ENCODE measurements at regions not wholly inside any gene's neighbourhood (a gene's known extent, or its start where the extent isn't known, plus 50 kb on each side); places are given as distances from the start of the nearest gene placed in this dataset.
"Not testable (repeated sequence)": the region's sequence is repeated elsewhere in the genome, so short reads cannot be mapped to it uniquely, and the experiment has no call there.

- DNase-seq (ENCODE audit: low spot score) = peak; percentile 27
These were observed 51.9 kb upstream of the ALX4 start for GRCh38 chr11:44361813-44362212.

- no peak for DNase-seq (ENCODE audit: low spot score)
These were observed 53.2 kb upstream of the ALX4 start for GRCh38 chr11:44363116-44363515.

GRCh38 chr11:44364596-44364995 lies 54.7 kb upstream of the ALX4 start:
- no peak for DNase-seq (ENCODE audit: low spot score)

DNA sequence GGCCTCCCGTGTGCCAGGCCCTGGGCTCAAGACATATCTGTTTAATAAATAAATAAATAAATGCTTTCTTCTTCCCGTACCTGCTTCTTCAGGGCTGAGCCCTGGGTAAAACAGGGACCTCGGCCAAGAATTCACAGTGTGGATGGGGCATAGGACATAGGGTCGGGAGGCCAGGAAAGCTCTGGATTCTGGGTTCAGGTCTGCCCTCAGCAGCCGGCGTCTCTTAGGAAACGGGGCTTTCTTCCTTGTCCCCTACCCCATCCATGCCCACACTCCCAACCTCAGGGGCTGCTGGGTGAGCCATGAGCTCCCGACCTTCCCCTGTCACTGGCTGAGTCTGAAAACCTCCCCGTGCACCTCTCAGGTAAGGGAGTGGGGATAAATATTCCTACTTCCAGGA lies 55.7 kb upstream of the ALX4 start:
- no peak for DNase-seq (ENCODE audit: low spot score)

GRCh38 chr11:44366026-44366425 lies 56.1 kb upstream of the ALX4 start:
- DNase-seq (ENCODE audit: low spot score) = no peak

DNA sequence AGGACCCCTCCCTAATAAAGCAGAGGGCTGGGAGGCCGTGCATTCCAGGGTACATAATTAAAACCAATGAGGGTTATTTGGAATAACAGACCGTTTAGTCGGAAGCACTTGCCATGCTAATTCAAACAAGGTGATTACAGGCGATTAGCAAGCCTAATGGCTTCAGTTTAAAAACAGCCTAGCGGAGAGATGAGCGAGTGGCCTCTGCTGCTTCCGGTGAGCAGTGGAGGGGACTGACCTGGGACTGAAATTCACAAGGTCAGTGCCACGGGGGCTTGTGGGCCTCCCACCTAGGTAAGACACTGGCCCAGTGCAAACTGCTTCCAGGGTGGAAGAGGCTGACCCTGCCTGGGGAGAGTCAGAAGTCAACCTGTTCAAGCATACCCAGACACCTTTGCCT lies 56.8 kb upstream of the ALX4 start:
- no peak for DNase-seq (ENCODE audit: low spot score)

GRCh38 chr11:44367452-44367851 lies 57.5 kb upstream of the ALX4 start:
- no peak for DNase-seq (ENCODE audit: low spot score)

- no peak for DNase-seq (ENCODE audit: low spot score)
These were observed 58.9 kb upstream of the ALX4 start for GRCh38 chr11:44368886-44369285.

GRCh38 chr11:44371042-44371441 lies 61.1 kb upstream of the ALX4 start:
- DNase-seq (ENCODE audit: low spot score) = not testable (repeated sequence)

DNA sequence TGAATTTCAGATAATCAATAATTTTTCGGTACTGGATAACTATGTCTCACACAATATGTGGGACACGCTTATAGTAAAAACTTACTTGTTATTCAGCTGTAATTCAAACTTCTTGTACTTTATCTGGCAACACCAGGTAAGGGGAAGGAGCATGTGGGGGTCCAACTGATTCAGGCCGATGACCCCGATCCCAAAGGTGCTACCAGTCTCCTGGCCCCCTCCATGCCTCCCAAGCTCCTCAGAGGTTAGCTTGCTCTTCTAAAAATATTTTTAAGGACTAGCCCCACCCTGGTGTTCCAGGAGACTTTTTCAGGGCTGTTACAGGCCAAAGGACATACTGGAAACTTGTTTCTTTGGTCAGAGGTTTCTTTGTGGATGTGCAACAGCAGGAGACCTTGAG lies 61.8 kb upstream of the ALX4 start:
- DNase-seq (ENCODE audit: low spot score) = no peak

- no peak for DNase-seq (ENCODE audit: low spot score)
These were observed 63.0 kb upstream of the ALX4 start for GRCh38 chr11:44372989-44373388.

GRCh38 chr11:44374001-44374400 lies 64.1 kb upstream of the ALX4 start:
- no peak for DNase-seq (ENCODE audit: low spot score)

DNA sequence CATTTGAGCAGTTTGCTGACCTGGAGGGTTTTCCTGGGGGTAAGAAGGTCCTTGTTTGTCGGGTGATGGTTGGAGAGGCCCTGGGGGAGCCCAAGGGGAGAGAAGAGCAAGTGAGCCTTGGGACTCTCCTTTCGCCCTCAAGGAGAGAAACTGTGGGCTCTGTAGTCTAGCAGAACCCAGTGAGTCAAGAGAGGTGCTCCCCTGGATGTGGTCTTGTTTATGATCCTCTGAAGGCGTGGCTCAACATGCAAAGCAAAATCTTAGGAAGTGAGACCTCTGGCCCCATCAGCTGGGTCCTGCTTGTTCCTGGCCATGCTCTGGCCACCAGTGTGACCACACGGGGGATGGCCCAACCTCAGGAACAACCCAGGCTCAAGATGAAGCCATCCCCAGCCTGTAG lies 66.5 kb upstream of the ALX4 start:
- DNase-seq (ENCODE audit: low spot score) = no peak

DNA sequence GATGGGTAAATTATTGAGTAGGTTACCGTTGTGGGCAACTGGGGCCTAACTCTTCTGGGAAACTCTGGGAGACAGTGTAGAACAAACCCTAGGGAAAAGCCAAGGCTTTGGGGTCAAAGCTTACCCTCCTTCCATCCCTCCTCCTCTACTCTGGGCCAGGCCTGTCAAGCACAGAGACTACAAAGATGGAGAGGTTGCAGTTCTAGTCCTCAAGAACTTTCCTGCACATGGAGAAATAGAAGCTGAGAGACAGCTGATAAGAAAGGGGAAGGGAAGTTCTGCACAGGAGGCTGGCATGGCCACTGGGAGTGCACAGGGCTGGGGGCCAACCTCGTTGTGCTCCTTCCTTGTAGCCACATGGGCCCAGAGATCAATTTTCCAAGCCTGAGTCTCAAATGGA lies 67.2 kb upstream of the ALX4 start:
- DNase-seq (ENCODE audit: low spot score) = no peak

DNA sequence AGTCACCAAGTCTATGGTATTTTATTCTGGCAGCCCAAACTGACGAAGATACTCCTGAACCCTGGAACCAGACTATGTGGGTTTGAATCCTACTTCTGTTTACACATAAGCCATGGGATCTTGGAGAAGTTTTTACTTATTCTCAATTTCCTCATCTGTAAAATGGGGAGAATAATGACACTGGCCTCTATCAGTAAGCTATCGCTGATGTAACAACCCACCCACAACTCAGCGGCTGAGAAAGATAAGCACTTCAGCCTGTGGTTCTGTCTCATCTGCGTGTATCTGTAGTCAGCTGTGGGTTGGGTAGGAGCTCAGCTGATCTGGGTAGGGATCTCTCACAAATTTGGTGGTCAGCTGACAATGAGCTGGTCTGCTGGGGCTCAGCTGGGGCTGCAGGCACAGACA lies 68.0 kb upstream of the ALX4 start:
- DNase-seq (ENCODE audit: low spot score) = no peak

- DNase-seq (ENCODE audit: low spot score) = no peak
These were observed 69.4 kb upstream of the ALX4 start for GRCh38 chr11:44379141-44380008.

DNA sequence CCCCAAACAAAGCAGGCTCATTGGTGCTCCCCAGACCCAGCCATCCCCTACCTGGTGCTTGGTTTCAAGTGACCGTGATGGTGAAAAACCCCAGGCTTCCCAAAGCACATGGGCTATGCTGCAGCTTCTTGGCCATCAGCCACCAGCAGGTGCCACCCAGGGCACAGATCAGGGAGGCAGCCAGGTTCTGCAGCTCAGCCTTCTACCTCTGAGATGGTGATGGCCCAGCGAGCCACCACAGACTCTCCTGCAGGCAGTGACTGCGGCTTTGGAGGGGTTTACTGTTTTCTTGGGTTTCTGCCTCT lies 70.0 kb upstream of the ALX4 start:
- no peak for DNase-seq (ENCODE audit: low spot score)

DNA sequence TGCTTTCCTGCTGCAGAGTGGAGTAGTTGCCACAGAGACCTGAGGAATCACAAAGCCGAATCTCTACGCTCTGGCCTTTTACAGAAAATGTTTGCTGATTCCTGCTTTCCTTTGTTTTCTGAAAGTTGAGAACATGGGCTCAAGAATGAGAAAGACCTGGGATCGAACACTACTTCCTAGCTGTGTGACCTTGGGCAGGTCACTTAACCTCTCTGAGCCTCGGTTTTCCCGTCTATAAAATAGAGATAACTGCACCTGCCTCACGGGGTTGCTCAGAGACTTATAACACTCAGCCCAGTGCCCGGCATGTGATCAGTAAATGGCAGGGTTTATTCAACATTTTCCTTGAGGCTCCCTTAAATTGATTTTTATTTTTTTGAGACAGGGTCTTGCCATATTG lies 70.9 kb upstream of the ALX4 start:
- no peak for DNase-seq (ENCODE audit: low spot score)

- DNase-seq (ENCODE audit: low spot score) = no peak
These were observed 71.3 kb upstream of the ALX4 start for GRCh38 chr11:44381261-44381660.

DNA sequence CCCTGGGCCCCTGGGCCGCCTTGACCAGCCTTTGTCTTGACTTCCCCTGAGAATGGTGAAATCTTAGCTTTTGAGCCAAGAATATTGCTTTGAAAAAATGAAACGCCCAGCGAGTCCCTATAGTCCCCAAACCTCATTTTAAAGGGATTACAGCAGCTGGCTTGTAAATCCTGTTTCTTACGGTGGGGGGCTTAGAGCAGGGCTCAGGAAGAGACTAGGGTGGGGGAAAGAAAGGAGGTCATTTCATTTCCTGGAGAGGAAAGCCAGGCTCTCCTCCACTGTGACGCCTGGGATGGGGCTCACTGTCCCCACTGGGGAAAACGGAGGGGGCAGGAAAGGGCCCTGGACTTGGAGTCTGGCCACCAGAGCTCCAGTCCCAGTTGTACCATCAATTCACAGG lies 72.2 kb upstream of the ALX4 start:
- no peak for DNase-seq (ENCODE audit: low spot score)

- no peak for DNase-seq (ENCODE audit: low spot score)
These were observed 72.8 kb upstream of the ALX4 start for GRCh38 chr11:44382656-44383240.

DNA sequence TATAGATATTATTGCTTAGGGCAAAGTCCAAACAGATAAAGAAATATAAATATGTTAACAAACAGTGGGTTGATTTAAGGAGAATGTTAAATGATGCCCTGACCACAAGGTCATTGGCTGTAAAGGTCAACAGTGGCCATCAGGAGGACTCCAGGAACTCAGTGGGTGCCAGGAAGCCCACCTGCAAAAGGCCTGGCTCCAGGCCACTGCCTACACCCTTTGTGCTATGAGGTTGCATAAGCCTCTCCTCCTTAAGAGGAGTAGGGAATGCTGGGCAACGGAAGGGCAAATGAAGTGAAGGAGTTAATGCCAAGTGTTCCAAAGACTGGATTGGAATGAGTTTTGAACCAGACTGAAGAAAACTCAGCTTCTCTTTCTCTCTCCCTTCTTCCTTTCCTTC lies 73.3 kb upstream of the ALX4 start:
- DNase-seq (ENCODE audit: low spot score) = no peak

DNA sequence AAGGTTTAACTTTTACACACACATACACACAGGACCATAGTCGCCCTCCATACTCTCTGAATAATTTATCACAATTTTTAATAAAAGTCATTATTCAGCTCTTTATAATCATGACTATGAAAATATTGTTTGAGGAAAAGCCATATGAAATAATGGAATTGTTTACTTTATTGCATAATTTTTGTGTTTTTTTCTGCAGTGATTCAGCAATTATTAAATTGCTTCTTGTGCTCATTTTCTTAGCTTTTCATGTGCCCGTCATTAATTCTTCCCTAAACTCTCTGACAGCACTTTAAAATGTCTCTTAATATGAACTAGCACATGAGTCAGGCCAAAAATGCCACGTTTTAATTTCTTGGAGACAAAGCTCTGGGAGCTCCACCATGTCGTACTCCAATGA lies 77.5 kb upstream of the ALX4 start:
- no peak for DNase-seq (ENCODE audit: low spot score)

DNA sequence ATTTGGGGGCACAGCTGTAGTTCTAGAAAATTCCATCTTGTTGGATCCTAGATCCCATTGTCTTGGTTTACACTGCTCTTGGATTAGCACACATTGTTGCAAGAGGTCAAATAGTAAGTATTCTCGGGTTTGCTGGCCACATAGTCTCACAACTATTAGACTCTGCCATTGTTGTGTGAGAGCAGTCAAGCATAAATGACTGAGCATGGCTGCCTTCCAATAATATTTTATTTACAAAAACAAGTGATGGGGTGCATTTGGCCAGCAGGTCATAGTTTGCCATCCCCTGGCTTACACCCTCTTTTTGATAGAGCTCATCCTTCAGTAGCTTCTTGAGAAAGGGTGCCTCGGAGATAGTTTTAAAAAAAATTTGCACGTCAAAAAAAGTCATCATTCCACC lies 77.9 kb upstream of the ALX4 start:
- no peak for DNase-seq (ENCODE audit: low spot score)

Data from GM03348 (cell line).